ENCODE measurements at regions not wholly inside any gene's neighbourhood (a gene's known extent, or its start where the extent isn't known, plus 50 kb on each side); places are given as distances from the start of the nearest gene placed in this dataset.

- TF ChIP-seq CTCF (IDR thresholded peaks at IDR 0.05; ENCODE audit: low read depth, low read length, poor library complexity, severe bottlenecking): no peak
- TF ChIP-seq EZH2phosphoT487 (IDR thresholded peaks at IDR 0.05; ENCODE audit: borderline replicate concordance, low read length): no peak
Observed at GRCh38 chr18:39946623-39947061, 2008.4 kb upstream of the PIK3C3 start.

Measured in DOHH2 (cell line).